ENCODE measurements at regions not wholly inside any gene's neighbourhood (a gene's known extent, or its start where the extent isn't known, plus 50 kb on each side); places are given as distances from the start of the nearest gene placed in this dataset.

GRCh38 chr1:34655206-34655874 is 99.5 kb upstream of the GJB5 start:
- 69% methylated on average over 4 of the region's 4 CpGs for WGBS (ENCODE audit: low lambda C conversion rate, missing lambda C conversion rate)
- Histone ChIP-seq H3K79me2 (no peaks in the 10 kb centered on the region), H3K9me2 (replicated peaks; ENCODE audit: insufficient read depth) (no peaks in the 10 kb centered on the region), H2AFZ (no peak overlapping the region), H4K20me1 (ENCODE audit: insufficient read depth, poor library complexity, severe bottlenecking) (no peaks in the 10 kb centered on the region), H3K9me3 (ENCODE audit: low read depth) (no peaks in the 10 kb centered on the region), H3K27ac (no peak overlapping the region), H3K4me1 (ENCODE audit: insufficient read depth) (no peaks in the 10 kb centered on the region), H3K4me2 (no peak overlapping the region), H3K4me3 (no peak overlapping the region), H3K27me3 (peaks cover 18% of the 10 kb centered on the region), H3K36me3 (replicated peaks; ENCODE audit: insufficient read depth, low read depth) (no peaks in the 10 kb centered on the region)
- no peak for DNase-seq (ENCODE audit: low spot score)
- no peak for TF ChIP-seq CTCF (IDR thresholded peaks at IDR 0.05; ENCODE audit: poor library complexity)
- no peak for TF ChIP-seq EZH2 (IDR thresholded peaks at IDR 0.05; ENCODE audit: borderline replicate concordance)
- TF ChIP-seq EZH2phosphoT487 (IDR thresholded peaks at IDR 0.05; ENCODE audit: low read depth, severe bottlenecking, unreplicated experiment) = no peak

DNA sequence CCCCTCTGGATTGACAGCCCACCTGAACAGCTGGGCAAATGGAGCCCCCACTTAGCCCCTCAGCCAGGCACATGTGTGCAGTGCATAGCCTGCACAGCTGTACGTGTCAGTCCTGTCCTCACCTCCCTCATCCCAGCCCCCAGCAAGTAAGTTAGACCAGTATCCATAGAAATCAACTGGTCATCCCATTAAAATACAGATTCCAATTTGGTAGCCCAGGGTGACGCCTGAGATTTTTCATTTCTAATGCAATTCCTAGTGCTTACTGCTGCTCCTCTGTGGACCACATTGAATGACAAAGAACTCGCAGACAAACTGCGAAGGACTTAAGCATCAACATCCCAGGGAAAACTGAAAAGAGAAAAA is 99.0 kb upstream of the GJB5 start:
- H2AFZ ChIP-seq = no peak overlapping the region
- H4K20me1 ChIP-seq (ENCODE audit: insufficient read depth, poor library complexity, severe bottlenecking) = no peaks in the 10 kb centered on the region
- no peaks in the 10 kb centered on the region for H3K79me2 ChIP-seq
- H3K27ac ChIP-seq = no peak overlapping the region
- H3K4me1 ChIP-seq (ENCODE audit: insufficient read depth) = no peaks in the 10 kb centered on the region
- H3K9me3 ChIP-seq (ENCODE audit: low read depth) = no peaks in the 10 kb centered on the region
- no peaks in the 10 kb centered on the region for H3K36me3 ChIP-seq (replicated peaks; ENCODE audit: insufficient read depth, low read depth)
- 87% methylated on average over 4 of the region's 4 CpGs for WGBS (ENCODE audit: low lambda C conversion rate, missing lambda C conversion rate)
- H3K4me2 ChIP-seq = no peak overlapping the region
- TF ChIP-seq CTCF (IDR thresholded peaks at IDR 0.05; ENCODE audit: poor library complexity) = no peak
- TF ChIP-seq EZH2phosphoT487 (IDR thresholded peaks at IDR 0.05; ENCODE audit: low read depth, severe bottlenecking, unreplicated experiment) = no peak
- no peak for TF ChIP-seq EZH2 (IDR thresholded peaks at IDR 0.05; ENCODE audit: borderline replicate concordance)
- H3K27me3 ChIP-seq = peaks cover 18% of the 10 kb centered on the region
- H3K9me2 ChIP-seq (replicated peaks; ENCODE audit: insufficient read depth) = no peaks in the 10 kb centered on the region
- no peak overlapping the region for H3K4me3 ChIP-seq
- DNase-seq (ENCODE audit: low spot score) = no peak

GRCh38 chr1:34656299-34656698 is 98.5 kb upstream of the GJB5 start:
- no peak for TF ChIP-seq EZH2 (IDR thresholded peaks at IDR 0.05; ENCODE audit: borderline replicate concordance)
- no peak for TF ChIP-seq EZH2phosphoT487 (IDR thresholded peaks at IDR 0.05; ENCODE audit: low read depth, severe bottlenecking, unreplicated experiment)
- no peak for TF ChIP-seq CTCF (IDR thresholded peaks at IDR 0.05; ENCODE audit: poor library complexity)
- Histone ChIP-seq H3K27me3 (peaks cover 18% of the 10 kb centered on the region), H3K27ac (no peak overlapping the region), H3K4me3 (no peak overlapping the region), H3K4me2 (no peak overlapping the region), H4K20me1 (ENCODE audit: insufficient read depth, poor library complexity, severe bottlenecking) (no peaks in the 10 kb centered on the region), H3K79me2 (no peaks in the 10 kb centered on the region), H3K9me2 (replicated peaks; ENCODE audit: insufficient read depth) (no peaks in the 10 kb centered on the region), H2AFZ (no peak overlapping the region), H3K9me3 (ENCODE audit: low read depth) (no peaks in the 10 kb centered on the region), H3K36me3 (replicated peaks; ENCODE audit: insufficient read depth, low read depth) (no peaks in the 10 kb centered on the region), H3K4me1 (ENCODE audit: insufficient read depth) (no peaks in the 10 kb centered on the region)
- no peak for DNase-seq (ENCODE audit: low spot score)
- 86% methylated on average over 3 of the region's 3 CpGs for WGBS (ENCODE audit: low lambda C conversion rate, missing lambda C conversion rate)

All from hepatocyte (in vitro differentiated cells).